ENCODE measurements at regions not wholly inside any gene's neighbourhood (a gene's known extent, or its start where the extent isn't known, plus 50 kb on each side); places are given as distances from the start of the nearest gene placed in this dataset.

DNA sequence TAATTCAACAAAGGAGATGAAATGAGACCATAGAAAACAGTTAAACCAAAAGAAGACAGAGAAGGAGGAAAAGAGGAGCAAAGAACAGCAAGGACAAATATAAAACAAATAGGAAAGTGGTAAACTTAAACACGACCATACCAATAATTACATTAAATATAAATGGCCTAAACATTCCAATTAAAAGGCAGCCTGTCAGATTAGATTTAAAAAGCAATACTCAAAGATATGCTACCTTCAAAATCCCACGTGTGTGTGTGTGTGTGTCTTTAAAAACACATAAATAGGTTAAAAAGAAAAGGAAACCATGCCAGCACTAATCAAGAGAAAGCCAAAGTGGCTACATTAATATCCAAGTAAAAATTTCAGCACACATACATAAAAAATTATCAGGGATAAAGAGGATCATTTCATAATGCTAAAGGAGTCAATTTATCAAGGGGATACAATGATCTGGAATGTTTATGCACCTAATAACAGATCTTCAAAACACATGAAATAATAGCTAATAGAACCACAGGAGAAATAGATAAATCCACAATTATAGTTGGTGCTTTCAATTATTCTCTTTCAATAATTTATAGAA lies 355.7 kb upstream of the POU3F1 start:
- no peak for DNase-seq (ENCODE audit: low spot score)

DNA sequence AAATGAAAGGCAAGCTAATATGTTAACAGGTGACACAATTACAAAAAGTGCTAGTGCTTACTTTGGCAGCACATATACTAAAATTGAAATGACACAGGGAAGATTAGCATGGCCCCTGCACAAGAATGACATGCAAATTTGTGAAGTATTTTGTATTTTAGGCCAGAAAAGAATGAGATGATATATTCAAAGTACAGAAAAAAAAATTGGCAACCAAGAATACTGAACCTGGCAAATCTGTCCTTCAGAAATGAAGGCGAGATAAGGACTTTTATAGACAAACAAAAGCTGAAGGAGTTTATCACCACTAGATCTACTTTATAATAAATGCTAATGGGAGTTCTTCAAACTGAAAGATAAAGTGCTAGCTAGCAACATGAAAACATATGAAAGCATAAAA lies 350.0 kb upstream of the POU3F1 start:
- no peak for DNase-seq (ENCODE audit: low spot score)

DNA sequence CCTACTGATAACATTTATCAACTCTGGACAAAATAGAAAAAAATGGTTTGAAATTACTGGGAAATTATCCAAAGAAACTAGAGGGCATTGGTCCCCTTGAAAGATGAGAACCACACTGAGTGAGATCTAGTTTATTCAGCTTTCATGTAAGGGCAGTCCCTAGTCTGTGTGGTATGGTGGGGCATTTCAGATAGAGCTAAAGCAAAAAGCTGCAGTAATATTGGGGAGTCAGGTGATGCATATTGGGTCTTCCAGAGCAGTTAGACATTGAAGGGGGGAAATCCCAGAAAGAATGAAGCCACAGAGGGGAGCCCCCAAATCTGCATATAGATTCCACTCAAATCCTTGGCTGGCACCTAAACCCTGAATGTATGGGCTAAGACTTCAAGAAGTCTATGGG lies 347.7 kb upstream of the POU3F1 start:
- DNase-seq (ENCODE audit: low spot score): no peak

DNA sequence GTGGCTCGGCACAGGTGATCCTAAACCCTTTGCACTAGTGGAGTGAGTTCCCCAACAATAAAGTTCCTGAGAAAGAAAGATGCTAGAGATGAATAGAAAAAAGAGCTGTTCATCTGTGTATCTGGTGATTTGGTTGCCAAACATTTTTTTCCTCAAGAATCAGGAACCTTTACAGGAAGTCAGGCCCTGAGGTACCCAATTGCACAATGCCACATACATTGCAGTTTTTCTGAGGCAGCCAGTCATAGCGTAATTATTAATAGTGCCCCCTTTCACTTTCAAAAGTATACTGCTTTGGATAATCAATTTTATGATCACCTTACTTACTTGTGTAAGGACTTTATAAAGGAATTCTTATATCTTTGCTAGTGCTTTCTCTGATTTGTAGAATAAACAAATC lies 346.3 kb upstream of the POU3F1 start:
- DNase-seq (ENCODE audit: low spot score): no peak

DNA sequence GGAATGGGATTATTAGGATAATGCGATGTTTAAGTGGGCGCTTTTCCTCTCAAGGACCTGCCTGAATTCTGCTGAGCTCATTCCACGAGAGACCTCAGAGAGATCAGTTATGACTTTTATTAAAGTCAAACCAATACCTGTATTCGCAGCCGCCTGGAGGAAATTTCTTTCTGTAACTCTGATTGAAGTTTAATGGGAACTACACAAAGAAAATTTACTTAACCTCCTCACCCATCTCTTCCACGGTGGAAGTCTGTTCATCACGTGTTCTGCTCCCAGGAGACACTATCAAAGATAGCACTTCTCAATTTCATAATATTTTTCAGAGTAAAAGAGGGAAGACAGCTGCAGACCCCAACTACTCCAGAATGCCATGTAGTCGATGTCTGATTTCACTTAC lies 334.7 kb upstream of the POU3F1 start:
- no peak for DNase-seq (ENCODE audit: low spot score)

DNA sequence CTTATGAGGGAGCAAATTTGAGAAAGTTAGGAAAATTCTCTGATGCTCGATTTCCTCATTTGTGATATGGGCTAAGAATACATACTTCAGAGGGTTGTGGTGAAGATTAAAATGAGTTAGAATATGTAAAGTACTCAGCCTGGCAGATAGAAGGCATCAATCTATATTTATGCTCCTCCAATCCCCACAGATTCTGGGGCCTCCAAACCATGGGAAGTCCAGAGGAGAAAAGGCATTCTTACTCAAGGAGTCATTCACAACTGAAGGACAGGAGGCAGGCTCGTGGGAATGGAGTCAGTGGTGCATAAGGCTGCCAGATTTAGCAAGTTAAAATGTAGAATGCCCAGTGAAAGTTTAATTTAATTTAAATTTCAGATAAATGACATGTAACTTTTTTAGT lies 330.0 kb upstream of the POU3F1 start:
- DNase-seq (ENCODE audit: low spot score): no peak

DNA sequence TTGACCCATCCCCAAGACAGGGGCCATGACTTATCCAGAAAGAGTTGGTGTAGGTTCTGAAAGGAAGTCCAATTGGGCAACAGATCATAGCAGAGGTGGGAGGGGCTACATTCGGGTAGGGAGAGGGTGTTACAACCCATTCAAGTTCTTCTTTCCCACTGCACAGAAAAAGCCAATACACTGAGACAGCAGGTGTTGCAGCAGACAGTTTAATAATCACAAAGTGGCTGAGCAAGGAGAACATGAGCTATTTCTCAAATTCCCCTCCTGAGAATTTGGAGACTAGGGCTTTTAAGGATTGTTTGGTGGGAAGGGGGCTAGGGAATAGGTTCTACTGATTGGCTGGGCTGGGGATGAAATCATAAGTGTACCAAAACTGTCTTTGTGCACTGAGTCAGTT lies 328.4 kb upstream of the POU3F1 start:
- no peak for DNase-seq (ENCODE audit: low spot score)

DNA sequence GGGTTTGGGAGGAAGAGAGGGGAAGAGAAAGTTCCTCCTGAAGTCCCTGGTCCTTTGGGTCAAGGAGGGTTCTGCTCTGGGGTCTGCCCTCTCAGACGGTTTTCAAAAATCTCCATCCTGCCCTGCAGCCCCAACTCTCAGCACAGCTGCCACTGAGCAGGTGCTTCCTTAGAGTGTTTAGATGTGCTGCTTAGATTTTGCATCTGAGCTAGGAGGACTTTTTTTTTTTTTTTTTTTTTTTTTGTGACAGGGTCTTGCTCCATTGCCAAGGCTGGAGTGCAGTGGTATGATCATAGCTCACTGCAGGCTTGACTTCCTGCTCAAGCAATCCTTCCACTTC lies 324.9 kb upstream of the POU3F1 start:
- DNase-seq (ENCODE audit: low spot score): no peak

DNA sequence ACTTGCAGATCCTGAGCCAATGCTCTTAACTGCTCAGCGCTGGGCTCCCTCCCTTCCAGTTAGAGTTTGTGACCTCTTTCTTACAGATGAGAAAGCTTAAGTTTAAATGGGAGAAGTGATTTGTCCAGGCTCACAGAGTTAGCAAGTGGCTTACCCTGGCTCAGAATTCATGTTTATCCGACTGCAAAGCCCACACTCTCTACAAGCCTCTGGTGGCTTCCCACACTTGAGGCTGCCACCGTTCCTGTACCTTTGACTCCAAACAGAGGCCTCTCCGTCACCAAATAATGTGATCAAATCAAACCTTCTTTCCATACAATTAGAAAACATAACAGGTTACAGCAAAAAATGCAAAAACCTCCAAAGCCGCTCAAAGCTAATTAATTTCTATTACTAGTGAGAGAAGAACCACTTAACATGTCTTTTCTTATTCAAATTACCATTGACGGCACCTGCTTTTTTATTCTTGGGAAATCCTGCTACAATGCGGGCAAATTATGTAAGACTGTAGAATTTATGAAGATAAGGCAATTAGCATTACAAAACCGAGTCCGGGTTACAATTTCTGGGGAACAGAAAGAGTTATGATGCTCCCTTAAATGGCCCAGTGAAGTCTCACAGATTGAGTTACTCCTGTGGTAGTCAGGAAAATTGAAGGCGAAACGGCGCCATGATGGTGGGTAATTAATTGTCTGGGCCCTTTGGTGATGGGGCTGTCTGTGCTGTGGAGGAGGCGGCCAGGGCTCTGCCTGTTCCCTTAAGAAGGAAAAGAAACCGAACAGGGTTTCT lies 324.3 kb upstream of the POU3F1 start:
- no peak for DNase-seq (ENCODE audit: low spot score)

DNA sequence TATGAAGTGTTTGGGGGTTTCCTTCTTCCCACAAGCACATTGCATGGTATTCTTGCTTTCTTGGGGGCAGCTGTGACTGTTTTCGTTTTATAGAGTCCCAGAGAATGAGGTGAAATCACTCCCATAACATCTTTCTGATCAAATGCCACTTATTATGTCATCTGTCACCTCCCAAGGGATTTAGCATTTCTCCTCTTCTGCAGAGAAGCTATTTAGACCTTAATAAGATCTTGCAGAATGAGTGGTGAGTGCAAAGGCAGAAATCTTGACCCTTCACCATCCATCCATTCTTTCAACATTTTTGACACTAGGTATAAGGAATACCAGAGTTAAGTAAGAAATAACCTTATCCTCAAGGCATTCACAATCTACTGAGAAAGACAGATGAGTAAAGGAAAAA lies 318.6 kb upstream of the POU3F1 start:
- no peak for DNase-seq (ENCODE audit: low spot score)

DNA sequence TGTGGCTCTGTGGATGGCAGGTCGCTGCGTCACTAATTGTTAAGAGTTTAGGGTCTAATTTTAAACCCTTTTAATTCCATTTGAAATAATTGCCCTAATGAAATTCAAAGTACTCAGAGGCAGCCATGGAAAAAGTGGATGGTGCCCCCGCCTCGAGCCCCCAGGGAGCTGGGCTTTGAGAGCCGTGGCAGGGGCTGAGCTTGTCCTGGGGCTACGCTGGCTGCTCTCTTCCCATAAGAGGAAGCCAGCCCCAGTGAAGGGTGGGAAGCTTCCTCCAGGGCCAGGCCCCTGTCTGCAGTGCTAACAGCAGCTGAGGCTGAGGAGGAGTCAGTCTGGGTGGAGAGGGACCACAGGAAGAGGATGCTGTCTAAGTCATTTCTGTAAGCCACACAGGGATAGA lies 315.0 kb upstream of the POU3F1 start:
- no peak for DNase-seq (ENCODE audit: low spot score)

DNA sequence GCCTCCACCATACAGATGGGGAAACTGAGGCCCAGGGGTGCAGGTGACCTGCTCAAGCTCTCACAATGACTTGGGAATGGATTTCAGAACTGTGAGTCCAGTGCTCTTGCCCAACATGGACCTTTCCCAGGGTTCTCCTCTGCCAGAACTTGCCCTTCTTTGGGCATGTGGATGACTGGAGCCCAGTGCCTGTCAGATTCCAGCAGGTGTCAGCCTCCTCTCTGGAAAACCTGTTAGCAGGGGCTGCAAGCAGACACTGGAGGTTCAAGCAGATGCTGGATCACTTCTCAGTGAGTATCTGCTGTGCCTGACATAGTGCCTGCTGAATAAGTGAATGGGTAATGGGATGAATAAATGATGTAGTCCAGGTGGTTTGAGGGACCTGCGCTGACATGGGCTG lies 314.2 kb upstream of the POU3F1 start:
- no peak for DNase-seq (ENCODE audit: low spot score)

DNA sequence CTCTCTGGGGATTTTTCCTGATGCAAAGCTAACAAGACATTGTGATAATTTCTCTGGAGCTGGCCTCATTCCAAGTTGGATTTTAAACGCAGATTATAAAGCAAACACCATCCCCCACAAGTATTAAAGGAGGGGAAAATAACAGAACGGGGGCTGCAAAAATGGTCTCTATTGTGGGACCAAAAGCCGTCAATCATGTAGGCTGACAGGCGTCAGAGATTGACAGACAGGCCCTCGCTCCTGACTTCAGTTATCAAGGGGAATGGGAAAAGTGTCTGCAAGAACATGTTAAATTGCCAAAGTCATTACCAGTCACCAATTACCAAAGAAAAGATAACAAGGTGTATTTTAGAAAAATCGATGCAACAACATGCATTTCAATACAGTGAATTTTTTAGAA lies 307.4 kb upstream of the POU3F1 start:
- no peak for DNase-seq (ENCODE audit: low spot score)

DNA sequence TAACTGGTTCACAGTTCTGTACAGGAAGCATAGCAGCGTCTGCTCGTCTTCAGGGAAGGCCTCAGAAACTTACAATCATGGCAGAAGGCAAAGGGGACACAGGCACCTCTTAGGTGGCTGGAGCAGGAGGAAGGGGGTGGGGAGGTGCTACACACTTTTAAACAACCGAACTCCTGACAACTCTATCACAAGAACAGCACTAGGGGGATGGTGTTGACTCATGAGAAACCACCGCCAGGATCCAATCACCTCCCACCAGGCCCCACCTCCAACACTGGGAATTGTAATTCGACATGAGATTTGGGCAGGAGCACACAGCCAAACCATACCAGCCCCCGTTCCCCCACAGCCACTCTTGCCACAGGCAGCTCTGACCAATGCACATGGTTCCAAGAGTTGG lies 306.3 kb upstream of the POU3F1 start:
- no peak for DNase-seq (ENCODE audit: low spot score)

DNA sequence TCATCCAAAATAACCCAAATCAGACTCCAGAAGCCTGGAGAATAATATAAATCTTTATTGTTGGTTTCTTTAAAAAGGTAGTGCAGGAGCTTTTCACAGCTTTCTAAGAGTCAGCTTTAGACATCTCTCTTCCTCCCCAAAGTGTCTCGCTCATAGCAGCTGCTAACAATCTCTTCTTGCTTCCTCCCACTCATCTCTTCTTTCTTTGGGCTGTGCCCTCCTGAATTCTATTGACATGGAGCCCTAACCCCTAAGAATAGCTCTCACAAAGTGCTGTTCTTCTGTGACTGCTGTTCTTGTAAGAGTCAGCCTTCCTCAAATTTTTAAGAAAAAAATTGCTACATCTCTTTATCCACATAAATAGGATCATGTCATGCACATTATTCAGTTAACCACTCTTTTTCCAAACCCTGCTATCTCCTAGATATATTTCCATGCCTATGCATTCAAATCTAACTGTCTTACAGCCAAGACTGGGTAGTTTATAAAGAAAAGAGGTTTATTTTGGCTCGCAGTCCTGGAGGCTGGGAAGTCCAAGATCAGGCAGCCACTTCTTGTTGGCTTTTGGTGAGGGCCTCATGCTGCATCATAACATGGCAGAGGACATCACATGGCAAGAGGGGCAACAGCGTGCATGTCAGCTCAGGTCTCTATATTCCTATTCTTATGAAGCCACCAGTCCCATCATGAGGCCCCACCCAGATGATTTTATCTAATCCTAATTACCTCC lies 301.0 kb upstream of the POU3F1 start:
- DNase-seq (ENCODE audit: low spot score): no peak

DNA sequence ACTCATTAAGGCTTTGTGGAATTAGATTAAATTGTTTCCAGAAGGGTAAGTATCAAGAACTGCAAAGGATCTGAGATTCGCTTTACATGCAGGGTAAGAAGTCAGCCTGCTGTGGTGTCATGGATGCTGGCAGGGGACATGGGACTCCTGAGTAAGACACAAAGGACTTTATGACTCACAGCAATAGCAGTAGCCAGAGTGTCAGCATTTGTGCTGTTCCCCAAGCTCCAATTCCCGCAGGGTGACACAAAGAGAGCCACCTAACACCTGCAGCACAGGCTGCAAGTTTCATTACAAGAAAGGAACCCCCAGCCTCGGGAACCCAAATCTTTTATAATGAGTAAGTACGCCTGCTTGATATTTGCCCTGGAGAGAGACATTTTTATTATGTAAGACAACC lies 298.1 kb upstream of the POU3F1 start:
- no peak for DNase-seq (ENCODE audit: low spot score)

DNA sequence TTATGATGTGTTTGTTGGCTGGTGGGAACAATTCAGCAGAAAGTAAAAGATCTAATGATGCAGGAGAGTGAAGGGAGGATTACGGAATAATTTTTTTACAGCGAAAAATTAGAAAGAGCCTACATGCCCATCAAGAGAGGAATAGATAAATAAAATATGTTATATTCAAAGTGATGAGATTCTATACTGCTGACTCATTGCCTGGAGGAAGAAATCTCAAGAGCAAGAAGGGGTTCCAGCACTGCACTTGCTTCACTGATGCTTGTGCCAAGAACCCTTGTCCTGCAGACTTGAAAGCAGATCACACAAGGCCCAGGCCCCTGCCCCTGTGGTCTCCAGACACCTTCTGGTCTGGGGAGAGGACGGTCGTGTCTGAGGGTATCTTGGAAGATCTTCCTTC lies 295.1 kb upstream of the POU3F1 start:
- DNase-seq (ENCODE audit: low spot score): no peak

DNA sequence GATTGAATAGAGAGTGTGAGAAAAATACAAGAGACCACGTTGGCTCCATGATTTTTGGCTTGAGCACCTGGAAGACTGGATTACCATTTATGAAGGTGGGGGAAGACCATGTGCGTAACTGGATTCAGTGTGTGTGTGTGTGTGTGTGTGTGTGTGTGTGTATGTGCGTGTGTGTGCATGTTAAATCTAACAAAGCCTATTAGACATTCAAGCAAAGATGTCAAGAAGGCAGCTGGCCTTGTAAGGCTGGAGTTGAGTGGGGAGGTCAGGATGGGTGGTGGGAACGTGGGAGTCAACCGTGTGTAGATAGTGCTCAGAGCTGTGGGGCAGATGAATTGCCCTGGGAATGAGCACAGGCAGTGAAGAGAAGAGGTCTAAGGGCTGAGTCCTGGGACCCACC lies 293.8 kb upstream of the POU3F1 start:
- no peak for DNase-seq (ENCODE audit: low spot score)

DNA sequence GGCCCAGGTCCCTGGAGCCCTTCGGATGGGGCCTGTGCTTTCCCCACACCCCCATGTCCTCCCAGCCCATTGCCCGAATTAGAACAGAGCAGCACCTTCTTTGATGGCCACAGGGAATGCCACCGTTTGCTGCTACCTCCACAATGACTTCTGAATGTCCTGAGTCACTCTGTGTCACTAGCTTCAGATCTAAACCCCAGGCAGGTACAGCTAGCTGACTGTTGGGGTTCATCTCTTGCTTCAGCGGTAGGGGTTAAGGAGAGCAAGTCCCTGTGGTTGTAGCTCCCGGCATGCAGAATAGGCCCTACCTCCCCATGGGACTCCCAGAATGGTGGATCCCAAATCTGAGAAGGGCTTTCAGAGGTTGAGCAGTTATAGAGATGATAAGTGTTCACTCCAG lies 291.1 kb upstream of the POU3F1 start:
- DNase-seq (ENCODE audit: low spot score): no peak

DNA sequence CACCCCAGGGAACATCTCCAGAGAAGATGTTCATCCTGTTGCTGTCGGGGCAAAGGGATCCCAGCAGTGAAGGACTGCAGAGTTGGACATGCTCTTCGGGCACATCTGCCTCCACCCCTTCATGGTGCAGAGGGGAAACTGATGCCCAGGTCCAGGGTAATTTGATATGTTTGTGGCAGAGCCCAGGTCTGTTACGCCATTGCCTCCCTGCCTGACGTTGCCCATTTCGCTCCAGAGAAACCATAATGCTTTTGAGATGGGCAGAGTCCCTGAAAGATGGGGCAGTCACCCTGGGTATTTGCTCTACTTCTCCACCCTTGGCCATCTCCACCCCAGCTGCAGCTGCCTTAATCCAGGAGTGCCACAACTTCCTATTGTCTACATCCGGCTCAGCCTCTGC lies 290.4 kb upstream of the POU3F1 start:
- no peak for DNase-seq (ENCODE audit: low spot score)

DNA sequence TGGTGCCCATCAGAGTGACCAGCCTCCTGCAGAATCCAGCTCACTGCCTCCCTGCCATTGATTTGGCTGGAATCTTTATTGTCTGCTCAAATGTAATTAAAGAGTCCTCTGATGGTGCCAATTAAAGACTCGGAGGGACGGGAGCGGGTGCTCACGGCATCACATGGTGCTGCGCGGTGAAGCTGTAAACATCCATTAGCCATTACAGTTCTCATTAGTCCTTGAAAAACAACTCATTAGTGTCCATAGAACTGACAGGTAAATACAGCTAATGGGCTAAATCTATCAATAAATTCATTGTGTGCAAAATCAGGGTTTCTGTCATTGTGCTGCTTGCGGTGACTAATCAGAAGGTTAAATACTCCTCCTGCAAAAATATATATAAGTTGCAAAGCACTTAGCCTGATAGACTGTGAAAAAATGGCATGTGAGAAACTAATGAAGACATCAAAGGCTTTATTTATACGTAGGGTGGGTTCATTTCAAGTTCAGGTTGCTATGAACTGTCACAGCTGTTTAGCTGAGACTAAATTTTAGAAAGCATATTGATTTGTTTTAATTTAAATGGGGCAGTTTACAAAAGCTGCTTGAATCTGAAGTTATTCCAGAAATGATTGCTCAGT lies 289.8 kb upstream of the POU3F1 start:
- DNase-seq (ENCODE audit: low spot score): no peak

DNA sequence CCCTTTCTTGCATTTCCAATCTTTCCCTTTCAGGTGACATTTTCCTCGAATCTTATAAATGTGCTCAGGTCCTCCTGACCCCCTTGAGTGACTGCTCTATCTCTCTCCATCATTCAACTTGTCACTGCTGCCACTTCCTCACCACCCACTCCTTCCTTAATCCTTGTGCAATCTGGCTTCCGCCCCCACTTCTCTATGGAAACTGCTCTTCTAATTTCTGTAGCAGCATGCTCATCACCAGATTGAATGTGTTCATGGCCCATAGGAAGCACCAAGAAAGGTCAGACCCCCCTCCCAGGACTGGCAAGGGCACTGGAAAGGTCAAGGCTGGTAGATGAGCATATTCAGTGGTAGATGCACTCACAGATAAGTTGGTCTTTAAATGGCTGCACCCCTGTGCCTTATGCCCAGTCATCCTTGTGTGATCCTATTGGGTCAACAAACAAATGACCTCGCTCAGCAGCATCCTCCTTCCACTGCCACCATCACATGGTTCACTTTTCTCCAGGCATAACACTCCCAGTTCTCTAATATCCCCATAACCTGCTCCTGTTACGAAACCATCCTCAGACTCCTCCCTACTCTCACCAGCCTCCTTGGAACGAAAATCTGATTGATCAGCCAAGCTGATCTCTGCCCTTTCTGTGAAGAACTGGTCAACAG lies 288.5 kb upstream of the POU3F1 start:
- no peak for DNase-seq (ENCODE audit: low spot score)

Measured in CD4-positive, alpha-beta T cell treated with Interleukin-6 at 100 ng/mL for 8 hours (primary cell).